ENCODE measurements at regions not wholly inside any gene's neighbourhood (a gene's known extent, or its start where the extent isn't known, plus 50 kb on each side); places are given as distances from the start of the nearest gene placed in this dataset.

GRCh38 chr16:6672507-6672906 lies 660.1 kb upstream of the RBFOX1 start:
- Histone ChIP-seq H3K4me3 (no peak overlapping the region), H3K27me3 (replicated peaks; ENCODE audit: insufficient read depth) (no peaks in the 10 kb centered on the region), H3K9me3 (no peaks in the 10 kb centered on the region), H3K4me1 (ENCODE audit: control insufficient read depth in 1 of 2, low read depth in 2 of 2) (no peaks in the 10 kb centered on the region), H3K27ac (no peak overlapping the region), H3K36me3 (no peaks in the 10 kb centered on the region)
- no peak for TF ChIP-seq CTCF (IDR thresholded peaks at IDR 0.05)
- no peak for DNase-seq (ENCODE audit: low spot score)
- no peak for ATAC-seq (ENCODE audit: insufficient number of reproducible peaks, low FRiP score, low read depth)

GRCh38 chr16:6667393-6667792 lies 665.3 kb upstream of the RBFOX1 start:
- no peak for TF ChIP-seq CTCF (IDR thresholded peaks at IDR 0.05)
- Histone ChIP-seq H3K9me3 (no peaks in the 10 kb centered on the region), H3K4me1 (ENCODE audit: control insufficient read depth in 1 of 2, low read depth in 2 of 2) (no peaks in the 10 kb centered on the region), H3K4me3 (no peak overlapping the region), H3K36me3 (no peaks in the 10 kb centered on the region), H3K27ac (no peak overlapping the region), H3K27me3 (replicated peaks; ENCODE audit: insufficient read depth) (no peaks in the 10 kb centered on the region)
- no peak for DNase-seq (ENCODE audit: low spot score)
- ATAC-seq (ENCODE audit: insufficient number of reproducible peaks, low FRiP score, low read depth), result no peak

- Histone ChIP-seq H3K4me1 (ENCODE audit: control insufficient read depth in 1 of 2, low read depth in 2 of 2) (no peaks in the 10 kb centered on the region), H3K27me3 (replicated peaks; ENCODE audit: insufficient read depth) (no peaks in the 10 kb centered on the region), H3K4me3 (no peak overlapping the region), H3K27ac (no peak overlapping the region), H3K9me3 (no peaks in the 10 kb centered on the region), H3K36me3 (no peaks in the 10 kb centered on the region)
- ATAC-seq (ENCODE audit: insufficient number of reproducible peaks, low FRiP score, low read depth), result no peak
- no peak for DNase-seq (ENCODE audit: low spot score)
- no peak for TF ChIP-seq CTCF (IDR thresholded peaks at IDR 0.05)
Observed at GRCh38 chr16:6665126-6665525, 667.5 kb upstream of the RBFOX1 start.

- TF ChIP-seq CTCF (IDR thresholded peaks at IDR 0.05), result no peak
- no peak for DNase-seq (ENCODE audit: low spot score)
Observed at GRCh38 chr16:6663668-6664067, 669.0 kb upstream of the RBFOX1 start.

GRCh38 chr16:6656760-6657159 lies 675.9 kb upstream of the RBFOX1 start:
- H3K4me1 ChIP-seq (ENCODE audit: control insufficient read depth in 1 of 2, low read depth in 2 of 2), result no peaks in the 10 kb centered on the region
- no peak overlapping the region for H3K27ac ChIP-seq
- no peak for ATAC-seq (ENCODE audit: insufficient number of reproducible peaks, low FRiP score, low read depth)
- H3K4me3 ChIP-seq, result no peak overlapping the region
- TF ChIP-seq CTCF (IDR thresholded peaks at IDR 0.05), result no peak
- no peaks in the 10 kb centered on the region for H3K36me3 ChIP-seq
- H3K9me3 ChIP-seq, result no peaks in the 10 kb centered on the region
- DNase-seq (ENCODE audit: low spot score), result no peak
- no peaks in the 10 kb centered on the region for H3K27me3 ChIP-seq (replicated peaks; ENCODE audit: insufficient read depth)

More at GRCh38 chr16:6663668-6664067, 669.0 kb upstream of the RBFOX1 start:
- no peak overlapping the region for H3K4me3 ChIP-seq
- no peak overlapping the region for H3K27ac ChIP-seq
- ATAC-seq (ENCODE audit: insufficient number of reproducible peaks, low FRiP score, low read depth), result no peak
- no peaks in the 10 kb centered on the region for H3K4me1 ChIP-seq (ENCODE audit: control insufficient read depth in 1 of 2, low read depth in 2 of 2)
- H3K36me3 ChIP-seq, result no peaks in the 10 kb centered on the region
- no peaks in the 10 kb centered on the region for H3K27me3 ChIP-seq (replicated peaks; ENCODE audit: insufficient read depth)
- H3K9me3 ChIP-seq, result no peaks in the 10 kb centered on the region

Measured in thoracic aorta (tissue), 2 donors.